Keratinocyte (primary cell): ENCODE measurements at regions not wholly inside any gene's neighbourhood (a gene's known extent, or its start where the extent isn't known, plus 50 kb on each side); places are given as distances from the start of the nearest gene placed in this dataset.

Experiments used
- EZH2 ChIP-seq: IDR thresholded peaks from one replicate; pipeline ENCODE4 v1.6.1; 2012; ENCODE audit warnings: inconsistent platforms, mild to moderate bottlenecking, low read length, moderate library complexity
- TF ChIP-seq, protein P1 (sequence below), 3 experiments: IDR thresholded peaks in 1 of 3; conservative IDR thresholded peaks in 1 of 3; optimal IDR thresholded peaks in 1 of 3; 2 replicates in 2 of 3; 3 replicates in 1 of 3; pipeline versions ENCODE3 to v1.5.1; 2011; ENCODE audit warnings: low read length in 3 of 3, mild to moderate bottlenecking in 3 of 3, moderate library complexity in 2 of 3, control low read depth in 1 of 3, inconsistent platforms in 1 of 3; ENCODE audit not compliant: insufficient read depth in 2 of 3; ENCODE audit errors: extremely low read depth in 1 of 3

- TF ChIP-seq, protein P1, sequence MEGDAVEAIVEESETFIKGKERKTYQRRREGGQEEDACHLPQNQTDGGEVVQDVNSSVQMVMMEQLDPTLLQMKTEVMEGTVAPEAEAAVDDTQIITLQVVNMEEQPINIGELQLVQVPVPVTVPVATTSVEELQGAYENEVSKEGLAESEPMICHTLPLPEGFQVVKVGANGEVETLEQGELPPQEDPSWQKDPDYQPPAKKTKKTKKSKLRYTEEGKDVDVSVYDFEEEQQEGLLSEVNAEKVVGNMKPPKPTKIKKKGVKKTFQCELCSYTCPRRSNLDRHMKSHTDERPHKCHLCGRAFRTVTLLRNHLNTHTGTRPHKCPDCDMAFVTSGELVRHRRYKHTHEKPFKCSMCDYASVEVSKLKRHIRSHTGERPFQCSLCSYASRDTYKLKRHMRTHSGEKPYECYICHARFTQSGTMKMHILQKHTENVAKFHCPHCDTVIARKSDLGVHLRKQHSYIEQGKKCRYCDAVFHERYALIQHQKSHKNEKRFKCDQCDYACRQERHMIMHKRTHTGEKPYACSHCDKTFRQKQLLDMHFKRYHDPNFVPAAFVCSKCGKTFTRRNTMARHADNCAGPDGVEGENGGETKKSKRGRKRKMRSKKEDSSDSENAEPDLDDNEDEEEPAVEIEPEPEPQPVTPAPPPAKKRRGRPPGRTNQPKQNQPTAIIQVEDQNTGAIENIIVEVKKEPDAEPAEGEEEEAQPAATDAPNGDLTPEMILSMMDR (optimal IDR thresholded peaks at IDR 0.05 in 1 of 3, IDR thresholded peaks at IDR 0.05 in 1 of 3, conservative IDR thresholded peaks at IDR 0.05 in 1 of 3; ENCODE audit: extremely low read depth in 1 of 3, insufficient read depth in 2 of 3, low read length in 3 of 3), result no peak
- no peak for TF ChIP-seq EZH2
Observed at GRCh38 chr11:116457336-116458007, 315.3 kb downstream of the BUD13 start.
